ENCODE measurements at regions not wholly inside any gene's neighbourhood (a gene's known extent, or its start where the extent isn't known, plus 50 kb on each side); places are given as distances from the start of the nearest gene placed in this dataset.

GRCh38 chr6:92827104-92827503 lies 592.3 kb downstream of the EPHA7 start:
- no peak for DNase-seq (ENCODE audit: low spot score)

DNA sequence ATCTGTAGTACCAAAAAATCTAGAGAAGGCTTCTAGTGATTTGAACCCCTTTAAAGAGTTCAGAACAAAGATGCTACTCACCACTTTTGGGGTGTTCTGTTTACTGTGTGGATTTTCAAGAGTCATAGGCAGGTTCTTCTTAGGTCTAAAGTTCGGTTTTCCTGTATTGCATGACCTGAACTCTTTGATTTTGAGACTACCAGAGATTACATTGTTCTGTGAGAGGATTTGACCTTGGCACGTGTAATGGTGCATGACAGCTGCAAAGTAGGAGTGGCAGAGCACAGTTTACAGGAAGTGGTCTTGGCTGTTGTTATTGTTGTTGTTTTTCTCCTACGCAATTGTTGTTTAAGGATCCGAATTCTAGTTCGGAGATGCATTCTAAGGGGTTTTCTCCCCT lies 592.7 kb downstream of the EPHA7 start:
- DNase-seq (ENCODE audit: low spot score): no peak

- DNase-seq (ENCODE audit: low spot score): no peak
Measured at GRCh38 chr6:92822222-92822621, 597.1 kb downstream of the EPHA7 start.

DNA sequence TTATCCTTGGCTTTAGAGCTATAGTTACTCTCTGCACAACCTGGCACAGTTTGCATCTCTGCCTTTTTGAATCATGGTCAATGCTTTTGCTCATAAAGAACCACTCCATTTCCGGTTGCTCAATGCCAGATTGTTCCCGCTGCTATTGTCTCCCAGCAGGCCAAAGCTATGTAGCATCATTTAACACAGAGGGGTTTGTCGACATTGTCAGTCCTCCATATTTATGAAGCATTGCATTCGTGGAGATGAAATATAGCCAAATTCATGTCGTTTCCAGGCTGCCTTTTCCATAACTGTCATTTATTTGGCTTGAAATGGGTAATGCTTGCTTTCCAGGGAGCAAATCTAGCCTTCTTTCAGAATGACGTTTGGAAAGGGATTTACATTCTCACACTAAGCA lies 598.8 kb downstream of the EPHA7 start:
- DNase-seq (ENCODE audit: low spot score): no peak

- DNase-seq (ENCODE audit: low spot score): peak; percentile 89
Measured at GRCh38 chr6:92810913-92811312, 608.4 kb downstream of the EPHA7 start.

- DNase-seq (ENCODE audit: low spot score): no peak
Measured at GRCh38 chr6:92806254-92806653, 613.1 kb downstream of the EPHA7 start.

GRCh38 chr6:92791403-92791802 lies 628.0 kb downstream of the EPHA7 start:
- no peak for DNase-seq (ENCODE audit: low spot score)

- no peak for DNase-seq (ENCODE audit: low spot score)
Measured at GRCh38 chr6:92790381-92790780, 629.0 kb downstream of the EPHA7 start.

DNA sequence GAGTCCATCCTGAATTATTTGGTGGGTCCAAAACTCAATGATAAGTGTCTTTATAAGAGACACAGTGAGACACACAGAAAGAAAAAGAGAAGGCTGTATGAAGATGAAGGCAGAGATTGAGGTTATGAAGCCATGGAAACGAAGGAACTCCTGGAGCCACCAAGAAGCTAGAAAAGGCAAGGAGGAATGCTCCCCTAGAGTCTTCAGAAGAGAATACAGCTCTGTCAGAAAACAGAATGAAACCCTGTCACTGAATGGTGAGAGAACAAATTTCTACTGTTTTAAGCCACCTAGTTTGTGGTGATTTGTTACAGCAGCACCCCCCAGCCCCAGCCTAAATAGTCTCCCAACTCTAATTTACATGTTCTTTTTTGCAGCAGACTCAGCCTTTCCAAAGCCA lies 635.1 kb downstream of the EPHA7 start:
- DNase-seq (ENCODE audit: low spot score): no peak

DNA sequence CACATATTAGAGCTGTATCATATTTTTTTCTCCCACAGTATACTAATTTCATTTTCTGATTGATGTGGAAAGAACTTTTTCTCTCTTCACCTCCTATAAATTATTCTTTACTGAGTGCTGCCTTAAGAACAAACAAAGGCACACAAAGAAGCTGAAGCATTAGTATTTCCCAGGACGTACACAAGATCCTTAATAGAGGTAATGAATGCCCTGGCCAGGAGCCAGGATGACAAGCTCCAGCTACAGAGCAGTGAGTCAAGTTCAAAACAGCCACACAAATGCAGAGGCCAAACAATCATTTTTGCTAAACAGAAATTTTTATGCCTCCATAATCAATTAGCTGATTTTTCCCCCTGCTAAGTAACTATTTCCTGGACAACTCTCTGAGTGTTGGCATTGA lies 639.6 kb downstream of the EPHA7 start:
- DNase-seq (ENCODE audit: low spot score): no peak

DNA sequence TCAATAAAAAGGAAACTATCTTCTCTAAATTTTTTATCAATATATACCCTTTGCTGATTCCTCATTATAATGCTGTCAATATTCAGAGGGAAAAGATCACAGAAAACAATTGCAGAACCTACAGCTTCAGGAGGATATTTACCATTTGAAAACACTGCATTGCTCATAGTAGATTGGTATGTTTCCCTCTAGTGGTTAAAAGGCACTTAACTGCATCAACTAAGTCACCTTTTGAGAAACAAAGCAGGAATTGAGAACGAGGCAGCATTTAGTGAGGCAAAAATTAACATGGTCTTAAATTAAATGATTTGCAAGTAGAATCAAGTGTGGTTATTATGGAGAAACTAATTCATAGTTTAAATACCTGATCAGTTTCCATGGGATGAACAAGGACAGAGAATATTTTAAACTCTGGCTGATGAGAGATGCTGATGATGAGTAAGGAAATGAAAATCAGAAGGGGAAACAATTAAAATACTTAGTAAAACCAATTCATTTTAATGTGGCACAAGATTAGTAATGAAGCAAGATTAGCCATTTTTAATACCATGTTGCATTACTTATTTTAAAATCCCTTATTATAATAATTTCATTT lies 642.1 kb downstream of the EPHA7 start:
- DNase-seq (ENCODE audit: low spot score): peak; percentile 72

GRCh38 chr6:92770540-92770939 lies 648.8 kb downstream of the EPHA7 start:
- no peak for DNase-seq (ENCODE audit: low spot score)

DNA sequence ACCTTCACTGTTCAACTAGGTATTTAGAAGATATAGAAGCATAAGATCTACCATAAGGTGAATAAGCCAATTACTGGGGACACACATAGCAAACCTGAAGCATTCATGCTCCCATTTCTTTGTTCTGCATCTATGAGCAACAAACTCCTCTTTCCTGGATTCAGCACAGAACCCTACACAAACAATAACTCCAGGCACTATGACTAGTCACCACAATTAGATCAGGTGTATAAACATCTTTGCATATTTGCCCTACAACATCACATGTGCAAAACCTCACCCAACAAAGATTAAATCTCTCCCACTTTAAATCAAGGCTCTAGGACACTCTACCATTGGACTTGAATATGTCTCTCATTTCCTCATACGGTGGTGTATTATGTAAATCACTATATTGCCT lies 652.3 kb downstream of the EPHA7 start:
- no peak for DNase-seq (ENCODE audit: low spot score)

GRCh38 chr6:92763680-92764079 lies 655.7 kb downstream of the EPHA7 start:
- no peak for DNase-seq (ENCODE audit: low spot score)

DNA sequence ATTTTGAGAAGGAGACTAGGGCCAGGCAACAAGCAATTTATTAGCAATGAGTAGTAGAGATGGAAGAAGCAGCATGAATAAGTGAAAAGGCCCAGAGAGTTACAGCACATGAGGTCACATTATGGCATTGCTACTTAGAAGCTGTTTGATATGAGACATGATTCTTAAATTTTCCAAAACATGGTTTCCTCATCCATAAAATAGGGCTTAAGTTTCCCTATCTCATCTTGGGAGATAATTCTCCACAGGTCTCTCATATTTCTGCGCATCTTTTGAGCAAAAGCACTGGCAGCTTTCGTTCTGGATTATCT lies 656.1 kb downstream of the EPHA7 start:
- no peak for DNase-seq (ENCODE audit: low spot score)

- no peak for DNase-seq (ENCODE audit: low spot score)
Measured at GRCh38 chr6:92762443-92763273, 656.7 kb downstream of the EPHA7 start.

DNA sequence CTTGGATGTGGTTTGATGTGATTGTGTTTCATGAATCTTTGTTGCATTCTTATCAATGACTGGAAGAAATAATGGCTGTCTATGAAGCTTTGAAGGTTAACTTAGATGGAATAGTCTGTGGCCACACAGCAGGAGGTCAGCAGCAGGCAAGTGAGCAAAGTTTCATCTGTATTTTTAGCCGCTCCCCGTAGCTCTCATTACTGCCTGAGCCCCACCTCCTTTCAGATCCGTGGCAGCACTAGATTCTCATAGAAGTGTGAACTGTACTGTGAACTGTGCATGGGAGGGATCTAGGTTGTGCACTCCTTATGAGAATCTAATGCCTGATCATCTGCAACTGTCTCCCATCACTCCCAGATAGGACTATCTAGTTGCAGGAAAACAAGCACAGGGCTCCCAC lies 660.2 kb downstream of the EPHA7 start:
- no peak for DNase-seq (ENCODE audit: low spot score)

DNA sequence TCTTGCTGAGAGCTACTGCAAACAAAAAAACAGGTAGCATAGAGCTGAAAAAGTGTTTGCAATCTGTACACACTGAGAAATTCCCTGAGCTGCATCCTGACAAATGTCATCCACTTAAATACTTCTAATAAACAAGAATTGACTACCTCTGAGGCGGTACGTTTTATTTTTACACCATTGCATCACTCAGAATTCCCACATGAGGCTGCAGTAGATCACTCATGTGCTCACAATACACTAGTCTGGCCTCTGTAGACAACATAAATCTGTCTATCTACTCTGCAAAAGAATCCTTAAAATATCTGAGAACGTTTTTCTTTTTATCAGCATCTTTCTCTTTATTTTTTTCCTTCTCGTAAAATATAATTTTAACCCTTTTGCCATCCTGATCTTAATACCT lies 661.4 kb downstream of the EPHA7 start:
- DNase-seq (ENCODE audit: low spot score): no peak

GRCh38 chr6:92756912-92757311 lies 662.4 kb downstream of the EPHA7 start:
- no peak for DNase-seq (ENCODE audit: low spot score)

- no peak for DNase-seq (ENCODE audit: low spot score)
Measured at GRCh38 chr6:92753956-92754355, 665.4 kb downstream of the EPHA7 start.

DNA sequence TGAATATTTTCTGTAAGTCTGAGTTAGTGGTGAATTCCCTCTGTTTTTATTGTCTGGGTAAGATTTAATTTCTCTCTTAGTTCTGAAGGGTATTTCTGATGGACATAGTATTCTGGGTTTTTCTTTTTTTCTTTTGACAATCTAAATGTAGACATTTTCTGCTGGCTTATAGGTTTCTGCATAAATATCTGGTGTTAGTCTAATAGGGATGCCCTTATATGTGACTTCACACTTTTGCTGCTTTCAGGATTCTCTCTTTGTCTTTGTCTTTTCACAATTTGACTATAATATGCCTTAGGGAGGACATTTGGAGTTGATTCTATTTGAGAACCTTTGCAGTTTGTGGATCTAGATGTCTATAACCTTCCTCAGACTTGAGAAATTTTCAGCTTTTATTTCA lies 667.2 kb downstream of the EPHA7 start:
- DNase-seq (ENCODE audit: low spot score): no peak

DNA sequence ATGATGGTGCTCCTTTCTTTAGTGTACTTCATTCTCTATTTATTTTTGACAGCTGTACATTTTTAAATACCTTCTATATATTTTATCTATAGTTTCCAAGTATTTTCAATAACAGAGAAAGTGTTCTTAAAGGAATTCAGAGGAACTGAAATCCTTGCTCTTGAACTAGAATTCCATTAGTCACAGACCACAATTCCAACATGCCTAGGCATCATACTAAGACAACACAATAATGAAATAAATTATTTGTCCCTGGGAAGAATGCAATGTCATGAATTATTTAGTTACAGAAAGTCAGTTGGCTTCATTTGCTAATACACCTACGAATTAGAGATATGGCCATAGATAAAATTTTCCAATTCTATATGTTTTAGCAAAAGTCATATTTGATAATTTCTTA lies 671.2 kb downstream of the EPHA7 start:
- DNase-seq (ENCODE audit: low spot score): no peak

DNA sequence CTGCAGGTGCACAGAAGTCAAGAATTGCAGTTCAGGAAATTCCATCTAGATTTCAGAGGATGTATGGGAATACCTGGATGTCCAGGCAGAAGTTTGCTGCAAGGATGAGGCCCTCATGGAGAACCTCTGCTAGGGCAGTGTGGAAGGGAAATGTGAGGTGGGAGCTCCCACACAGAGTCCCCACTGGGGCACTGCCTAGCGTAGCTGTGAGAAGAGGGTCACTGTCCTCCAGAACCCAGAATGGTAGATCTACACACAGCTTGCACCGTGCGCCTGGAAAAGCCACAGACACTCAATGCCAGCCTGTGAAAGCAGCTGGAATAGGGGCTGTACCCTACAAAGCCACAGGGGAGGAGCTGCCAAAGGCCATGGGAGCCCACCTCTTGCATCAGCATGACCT lies 681.4 kb downstream of the EPHA7 start:
- DNase-seq (ENCODE audit: low spot score): no peak

DNA sequence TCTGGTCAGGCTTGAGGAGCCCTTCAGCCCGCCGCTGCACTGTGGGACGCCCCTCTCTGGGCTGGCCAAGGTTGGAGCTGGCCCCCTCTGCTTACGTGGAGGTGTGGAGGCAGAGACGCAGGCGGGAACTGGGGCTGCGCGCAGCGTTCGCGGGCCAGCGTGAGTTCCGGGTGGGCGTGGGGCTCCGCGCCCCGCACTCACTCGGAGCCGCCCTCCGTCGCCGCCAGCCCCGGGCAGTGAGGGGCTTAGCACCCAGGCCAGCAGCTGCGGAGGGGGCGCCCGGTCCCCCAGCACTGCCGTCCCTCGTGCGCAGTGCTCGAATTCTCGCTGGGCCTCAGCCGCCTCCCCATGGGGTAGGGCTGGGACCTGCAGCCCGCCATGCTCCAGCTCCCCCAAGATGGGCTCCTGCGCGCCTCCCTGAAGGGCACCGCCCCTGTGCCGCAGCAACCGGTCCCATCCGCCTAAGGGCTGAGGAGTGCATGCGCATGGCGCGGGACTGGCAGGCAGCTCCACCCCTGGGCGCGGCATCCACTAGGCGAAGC lies 695.9 kb downstream of the EPHA7 start:
- DNase-seq (ENCODE audit: low spot score): no peak

Measured in NAMALWA (cell line).